MM.1S (cell line): ENCODE measurements at regions not wholly inside any gene's neighbourhood (a gene's known extent, or its start where the extent isn't known, plus 50 kb on each side); places are given as distances from the start of the nearest gene placed in this dataset.

Experiments used
- DNase-seq: peaks from one replicate; pipeline ENCODE4 v3.0.0-alpha.2; 2015
- H2AFZ ChIP-seq: fragments of 300-600 bp; sonication (generic); 2 replicates; pipeline ENCODE4 v1.6.0; 2016; ENCODE audit warnings: antibody characterized with exemption, low read length
- H3F3A ChIP-seq: fragments of 300-600 bp; sonication (generic); 2 replicates; pipeline ENCODE4 v1.6.1; 2016; ENCODE audit warnings: mild to moderate bottlenecking, antibody characterized with exemption, low read length, moderate library complexity, mixed read lengths; ENCODE audit not compliant: insufficient read depth
- H3K27ac ChIP-seq: fragments of 300-600 bp; sonication (generic); 2 replicates; pipeline ENCODE4 v1.5.1; 2016; ENCODE audit warnings: mild to moderate bottlenecking, low read length
- H3K27me3 ChIP-seq: fragments of 300-600 bp; sonication (generic); replicated peaks from 2 replicates; pipeline ENCODE4 v1.6.0; 2016; ENCODE audit warnings: low read length; ENCODE audit not compliant: insufficient read depth
- H3K36me3 ChIP-seq: fragments of 300-600 bp; sonication (generic); replicated peaks from 2 replicates; pipeline ENCODE4 v1.6.1; 2016; ENCODE audit warnings: mild to moderate bottlenecking, low read length, mixed read lengths; ENCODE audit not compliant: insufficient read depth
- H3K4me1 ChIP-seq: fragments of 300-600 bp; sonication (generic); 2 replicates; pipeline ENCODE4 v1.6.1; 2016; ENCODE audit warnings: low read length, mixed read lengths
- H3K4me2 ChIP-seq: fragments of 300-600 bp; sonication (generic); 2 replicates; pipeline ENCODE4 v1.6.0; 2016; ENCODE audit warnings: low read depth, low read length
- H3K4me3 ChIP-seq: fragments of 300-600 bp; sonication (generic); 2 replicates; pipeline ENCODE4 v1.5.1; 2016; ENCODE audit warnings: low read length, mixed read lengths
- H3K79me2 ChIP-seq: fragments of 300-600 bp; sonication (generic); 2 replicates; pipeline ENCODE4 v1.6.1; 2016; ENCODE audit warnings: mixed run types, low read length, mixed read lengths
- H3K9ac ChIP-seq: fragments of 300-600 bp; sonication (generic); 2 replicates; pipeline ENCODE4 v1.6.1; 2016; ENCODE audit warnings: low read length, mixed read lengths
- H3K9me2 ChIP-seq: fragments of 300-600 bp; sonication (generic); replicated peaks from 2 replicates; pipeline ENCODE4 v1.6.1; 2016; ENCODE audit warnings: mild to moderate bottlenecking, low read length, mixed read lengths; ENCODE audit not compliant: insufficient read depth
- H3K9me3 ChIP-seq: fragments of 300-600 bp; sonication (generic); replicated peaks from 2 replicates; pipeline ENCODE4 v1.6.1; 2016; ENCODE audit warnings: mild to moderate bottlenecking, low read length, mixed read lengths; ENCODE audit not compliant: insufficient read depth
- H4K20me1 ChIP-seq: fragments of 300-600 bp; sonication (generic); 2 replicates; pipeline ENCODE4 v1.6.1; 2016; ENCODE audit warnings: mild to moderate bottlenecking, low read length, moderate library complexity, mixed read lengths; ENCODE audit not compliant: insufficient read depth
- EZH2 ChIP-seq: fragments of 300-600 bp; sonication (generic); optimal IDR thresholded peaks from 2 replicates; pipeline ENCODE3; 2017; ENCODE audit warnings: low read depth, mild to moderate bottlenecking, antibody characterized with exemption, low read length, mixed read lengths
- EZH2phosphoT487 ChIP-seq: fragments of 300-600 bp; sonication (generic); IDR thresholded peaks from 2 replicates; pipeline ENCODE4 v1.6.1; 2018; ENCODE audit warnings: antibody characterized with exemption, low read length
- TF ChIP-seq, protein P1 (sequence below): fragments of 300-600 bp; sonication (generic); IDR thresholded peaks from 2 replicates; pipeline ENCODE4 v1.5.1; 2016; ENCODE audit warnings: antibody characterized with exemption, low read length, mixed read lengths

DNA sequence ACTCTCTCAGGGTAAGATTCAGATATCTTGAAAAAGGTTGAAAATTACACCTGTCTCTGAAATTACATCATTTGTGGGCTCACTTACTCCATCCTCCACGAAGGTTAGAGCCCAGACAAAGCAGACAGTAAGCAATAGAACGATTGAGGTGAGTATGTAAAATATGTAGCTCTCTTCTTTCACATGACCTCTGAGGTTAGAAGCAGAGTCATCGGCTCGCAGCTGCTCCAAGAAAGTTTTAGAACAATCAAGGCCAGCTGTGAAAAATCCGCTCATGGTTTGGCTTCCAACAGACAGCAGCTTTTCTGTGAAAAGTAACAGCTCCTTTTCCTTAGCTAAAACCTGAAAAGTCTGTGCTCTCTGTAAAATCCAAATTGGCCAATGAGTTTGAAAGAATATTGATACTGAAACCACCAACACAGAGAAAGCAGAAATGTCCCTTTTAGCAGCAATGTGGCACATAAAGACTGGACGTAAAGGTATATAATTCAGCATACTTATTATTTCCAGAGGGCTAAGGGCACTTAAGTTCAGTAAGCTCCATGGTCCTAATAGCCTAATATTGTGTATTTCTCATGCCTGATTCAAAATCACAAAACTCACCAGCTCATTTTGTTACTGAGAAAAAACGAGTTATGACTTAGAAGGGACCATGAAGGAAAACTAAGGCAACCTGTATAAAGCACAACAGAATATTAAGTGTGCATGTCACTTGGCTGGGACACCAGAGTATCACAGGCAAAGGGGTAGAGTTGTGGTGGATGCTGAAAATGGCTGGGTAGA, 78.2 kb downstream of the FAM76B start:
- H4K20me1 ChIP-seq, result no peaks in the 10 kb centered on the region
- H3K9ac ChIP-seq, result no peak overlapping the region
- TF ChIP-seq, protein P1, sequence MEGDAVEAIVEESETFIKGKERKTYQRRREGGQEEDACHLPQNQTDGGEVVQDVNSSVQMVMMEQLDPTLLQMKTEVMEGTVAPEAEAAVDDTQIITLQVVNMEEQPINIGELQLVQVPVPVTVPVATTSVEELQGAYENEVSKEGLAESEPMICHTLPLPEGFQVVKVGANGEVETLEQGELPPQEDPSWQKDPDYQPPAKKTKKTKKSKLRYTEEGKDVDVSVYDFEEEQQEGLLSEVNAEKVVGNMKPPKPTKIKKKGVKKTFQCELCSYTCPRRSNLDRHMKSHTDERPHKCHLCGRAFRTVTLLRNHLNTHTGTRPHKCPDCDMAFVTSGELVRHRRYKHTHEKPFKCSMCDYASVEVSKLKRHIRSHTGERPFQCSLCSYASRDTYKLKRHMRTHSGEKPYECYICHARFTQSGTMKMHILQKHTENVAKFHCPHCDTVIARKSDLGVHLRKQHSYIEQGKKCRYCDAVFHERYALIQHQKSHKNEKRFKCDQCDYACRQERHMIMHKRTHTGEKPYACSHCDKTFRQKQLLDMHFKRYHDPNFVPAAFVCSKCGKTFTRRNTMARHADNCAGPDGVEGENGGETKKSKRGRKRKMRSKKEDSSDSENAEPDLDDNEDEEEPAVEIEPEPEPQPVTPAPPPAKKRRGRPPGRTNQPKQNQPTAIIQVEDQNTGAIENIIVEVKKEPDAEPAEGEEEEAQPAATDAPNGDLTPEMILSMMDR, result no peak
- TF ChIP-seq EZH2phosphoT487 (no peak), EZH2 (no peak)
- no peak overlapping the region for H3K4me3 ChIP-seq
- H3F3A ChIP-seq, result peaks cover 11% of the 10 kb centered on the region
- no peak overlapping the region for H3K27ac ChIP-seq
- no peaks in the 10 kb centered on the region for H3K36me3 ChIP-seq
- H3K4me2 ChIP-seq, result peak overlapping the region; percentile 23; the same call in 1 of the 2 replicates
- DNase-seq, result no peak
- peaks cover 10% of the 10 kb centered on the region for H3K4me1 ChIP-seq
- H3K27me3 ChIP-seq, result no peaks in the 10 kb centered on the region
- no peaks in the 10 kb centered on the region for H3K9me3 ChIP-seq
- H2AFZ ChIP-seq, result no peak overlapping the region
- H3K9me2 ChIP-seq, result no peaks in the 10 kb centered on the region
- H3K79me2 ChIP-seq, result no peaks in the 10 kb centered on the region

DNA sequence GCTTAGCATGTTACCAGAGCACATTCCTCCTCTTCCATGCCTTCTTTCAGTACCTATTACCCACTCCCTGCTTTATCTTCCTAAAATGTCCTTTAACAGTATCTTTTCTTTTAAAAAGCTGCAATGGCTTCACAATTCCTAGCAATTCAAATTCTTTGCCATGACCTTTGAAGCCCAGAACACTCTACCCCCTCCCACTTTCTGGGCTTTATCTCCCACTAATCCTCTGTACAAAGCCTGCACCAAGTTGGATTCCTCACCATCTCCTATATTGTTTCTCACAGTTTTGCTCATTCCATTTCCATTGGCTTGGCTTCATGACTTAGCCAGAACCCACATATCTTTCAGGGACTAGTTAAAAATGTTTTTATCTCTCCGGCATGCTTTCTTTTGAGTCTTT, 80.9 kb downstream of the FAM76B start:
- Histone ChIP-seq H3K4me1 (peaks cover 18% of the 10 kb centered on the region), H2AFZ (no peak overlapping the region)
- no peak for TF ChIP-seq EZH2phosphoT487
- TF ChIP-seq, protein P1, result no peak

DNA sequence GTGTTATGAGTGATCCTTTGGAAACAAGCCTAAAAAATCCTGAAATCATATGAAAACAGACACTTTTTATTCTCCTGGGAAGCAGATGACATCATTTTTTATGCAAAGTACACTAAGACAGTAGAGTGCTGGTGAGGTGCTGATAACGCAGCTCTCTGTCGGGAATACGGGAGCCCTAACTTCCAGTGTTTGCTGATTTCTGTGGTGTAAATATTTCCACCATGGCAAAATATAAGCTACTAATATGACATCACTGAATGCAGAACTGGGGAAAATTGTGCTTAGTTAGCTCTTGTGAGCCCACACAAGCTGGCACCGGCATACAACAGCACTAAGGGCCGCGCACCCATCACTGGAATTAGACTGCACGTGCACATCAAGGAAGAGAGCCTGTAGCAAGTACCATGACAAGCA, 82.6 kb downstream of the FAM76B start:
- TF ChIP-seq EZH2phosphoT487 (no peak), EZH2 (no peak)
- TF ChIP-seq, protein P1, result no peak
- Histone ChIP-seq H3K4me1 (peaks cover 18% of the 10 kb centered on the region), H3K27ac (no peak overlapping the region), H3K9me2 (no peaks in the 10 kb centered on the region), H3K9me3 (no peaks in the 10 kb centered on the region), H3K79me2 (no peaks in the 10 kb centered on the region), H4K20me1 (no peaks in the 10 kb centered on the region), H3K36me3 (no peaks in the 10 kb centered on the region), H2AFZ (no peak overlapping the region), H3K27me3 (no peaks in the 10 kb centered on the region), H3K4me3 (no peak overlapping the region), H3K4me2 (no peak overlapping the region), H3F3A (no peaks in the 10 kb centered on the region), H3K9ac (no peak overlapping the region)
- no peak for DNase-seq

More for the DNA sequence above, 80.9 kb downstream of the FAM76B start:
- DNase-seq, result no peak
- H3K9ac ChIP-seq, result no peak overlapping the region
- H3K27ac ChIP-seq, result no peak overlapping the region
- H3K9me2 ChIP-seq, result no peaks in the 10 kb centered on the region
- no peaks in the 10 kb centered on the region for H3K79me2 ChIP-seq
- no peak overlapping the region for H3K4me3 ChIP-seq
- H3K27me3 ChIP-seq, result no peaks in the 10 kb centered on the region
- no peaks in the 10 kb centered on the region for H3F3A ChIP-seq
- H3K9me3 ChIP-seq, result no peaks in the 10 kb centered on the region
- no peak overlapping the region for H3K4me2 ChIP-seq
- no peaks in the 10 kb centered on the region for H4K20me1 ChIP-seq
- H3K36me3 ChIP-seq, result no peaks in the 10 kb centered on the region
